ENCODE measurements at regions not wholly inside any gene's neighbourhood (a gene's known extent, or its start where the extent isn't known, plus 50 kb on each side); places are given as distances from the start of the nearest gene placed in this dataset.

DNA sequence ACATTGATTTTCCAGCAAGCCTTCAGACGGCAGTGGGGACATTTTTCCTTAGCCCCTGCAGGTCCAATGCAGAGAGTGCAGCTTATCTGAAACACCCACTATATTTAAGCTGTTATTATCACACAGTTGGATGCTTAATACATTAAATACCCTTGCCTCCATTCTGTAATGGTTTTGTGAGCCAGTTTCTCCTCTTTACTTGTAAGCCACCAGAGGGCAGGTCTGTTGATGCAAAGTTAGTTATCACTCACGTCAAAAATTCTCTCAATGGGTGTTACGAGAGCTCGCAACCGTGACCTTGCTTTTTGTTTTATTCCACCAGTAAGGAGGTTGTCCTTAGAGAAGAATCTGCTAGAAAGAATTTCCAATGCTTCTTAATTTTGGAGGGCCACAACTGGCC lies 189.8 kb downstream of the INSIG2 start:
- no peak for DNase-seq (ENCODE audit: low spot score)

- no peak for DNase-seq (ENCODE audit: low spot score)
Observed at GRCh38 chr2:118274841-118275510, 186.7 kb downstream of the INSIG2 start.

- DNase-seq (ENCODE audit: low spot score) = no peak
Observed at GRCh38 chr2:118272391-118272790, 184.1 kb downstream of the INSIG2 start.

GRCh38 chr2:118269408-118270051 lies 181.3 kb downstream of the INSIG2 start:
- no peak for DNase-seq (ENCODE audit: low spot score)

DNA sequence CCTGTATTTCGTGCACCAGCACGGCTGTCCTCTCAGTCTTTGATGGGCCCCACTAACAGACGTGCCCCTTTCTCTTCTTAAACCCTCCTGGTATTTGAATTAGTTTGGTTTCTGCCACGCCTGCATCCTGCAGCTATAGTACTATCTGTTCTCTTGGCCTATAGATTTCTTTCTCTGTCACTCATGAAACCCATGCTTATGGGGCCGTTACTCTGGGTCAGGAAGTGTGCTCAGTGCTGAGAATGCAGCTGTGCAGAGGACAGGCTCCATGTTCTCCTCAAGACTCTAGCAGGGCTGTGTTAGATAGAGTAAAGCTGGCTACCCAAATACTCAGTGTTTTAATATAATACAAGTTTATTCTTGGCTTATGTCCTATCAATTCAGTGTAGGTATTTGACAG lies 180.0 kb downstream of the INSIG2 start:
- no peak for DNase-seq (ENCODE audit: low spot score)

- no peak for DNase-seq (ENCODE audit: low spot score)
Observed at GRCh38 chr2:118265873-118266455, 177.7 kb downstream of the INSIG2 start.

GRCh38 chr2:118264232-118264990 lies 176.1 kb downstream of the INSIG2 start:
- DNase-seq (ENCODE audit: low spot score) = no peak

GRCh38 chr2:118257696-118258095 lies 169.4 kb downstream of the INSIG2 start:
- no peak for DNase-seq (ENCODE audit: low spot score)

- DNase-seq (ENCODE audit: low spot score) = no peak
Observed at GRCh38 chr2:118255771-118256372, 167.6 kb downstream of the INSIG2 start.

GRCh38 chr2:118255301-118255700 lies 167.0 kb downstream of the INSIG2 start:
- DNase-seq (ENCODE audit: low spot score) = no peak

GRCh38 chr2:118254116-118254515 lies 165.8 kb downstream of the INSIG2 start:
- DNase-seq (ENCODE audit: low spot score) = no peak

- DNase-seq (ENCODE audit: low spot score) = no peak
Observed at GRCh38 chr2:118251427-118251826, 163.2 kb downstream of the INSIG2 start.

DNA sequence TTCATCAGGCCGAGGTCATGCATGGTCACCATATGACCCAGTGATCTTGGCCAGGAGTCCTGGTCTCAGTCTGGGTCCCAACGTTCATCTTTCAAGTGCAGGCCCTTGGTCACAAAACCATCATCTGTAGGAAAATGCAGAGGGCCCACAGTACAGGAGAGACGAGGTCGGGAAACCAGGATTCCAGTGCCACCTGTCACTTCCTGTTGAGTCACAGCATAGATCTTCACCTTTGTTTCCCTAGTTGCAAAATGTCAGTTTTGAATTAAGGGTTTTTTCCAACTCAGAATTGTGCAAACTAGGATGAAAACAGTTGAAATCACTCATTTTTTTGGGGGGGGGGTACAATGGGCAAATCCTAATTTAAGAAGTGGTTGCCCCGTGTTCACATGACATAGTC lies 162.2 kb downstream of the INSIG2 start:
- no peak for DNase-seq (ENCODE audit: low spot score)

- DNase-seq (ENCODE audit: low spot score) = no peak
Observed at GRCh38 chr2:118250001-118250400, 161.7 kb downstream of the INSIG2 start.

DNA sequence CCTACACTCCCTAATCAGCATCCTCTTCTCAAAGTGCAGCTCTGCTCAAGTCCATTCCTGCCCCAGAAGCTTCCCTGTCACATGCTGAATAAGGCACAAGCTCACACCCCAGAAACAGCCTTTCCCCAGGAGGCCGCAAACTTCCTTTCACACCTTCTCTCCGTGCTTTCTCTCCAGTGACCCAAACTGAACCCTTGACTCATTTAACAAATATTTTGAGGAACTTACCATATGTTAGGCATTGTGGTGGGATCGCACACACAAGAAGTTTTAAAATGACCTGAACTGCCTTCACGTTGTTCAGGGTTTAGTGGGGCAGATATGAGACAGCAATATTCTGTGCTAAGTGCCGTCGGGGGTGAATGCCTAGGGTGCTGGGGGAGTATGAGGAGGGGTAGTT lies 161.3 kb downstream of the INSIG2 start:
- DNase-seq (ENCODE audit: low spot score) = no peak

- DNase-seq (ENCODE audit: low spot score) = no peak
Observed at GRCh38 chr2:118246726-118247125, 158.5 kb downstream of the INSIG2 start.

DNA sequence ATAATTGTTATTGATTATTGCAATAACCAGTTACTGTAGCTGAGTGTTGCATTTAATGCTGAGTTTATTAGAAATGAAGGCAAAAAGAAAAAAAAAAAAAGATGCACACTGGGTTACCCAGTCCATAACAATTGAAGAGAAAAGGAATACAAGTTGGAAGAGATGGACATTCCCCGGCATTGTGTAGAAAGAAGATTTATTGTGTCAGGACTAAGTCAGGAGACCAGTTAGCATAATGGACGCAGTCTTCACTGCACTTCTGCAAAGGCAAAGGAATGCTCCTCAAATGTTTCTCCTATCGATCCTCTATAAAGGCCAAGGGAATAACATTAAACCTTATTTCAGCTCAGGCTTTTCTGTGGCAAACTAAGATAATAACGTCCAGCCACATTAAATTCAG lies 157.8 kb downstream of the INSIG2 start:
- DNase-seq (ENCODE audit: low spot score) = no peak

DNA sequence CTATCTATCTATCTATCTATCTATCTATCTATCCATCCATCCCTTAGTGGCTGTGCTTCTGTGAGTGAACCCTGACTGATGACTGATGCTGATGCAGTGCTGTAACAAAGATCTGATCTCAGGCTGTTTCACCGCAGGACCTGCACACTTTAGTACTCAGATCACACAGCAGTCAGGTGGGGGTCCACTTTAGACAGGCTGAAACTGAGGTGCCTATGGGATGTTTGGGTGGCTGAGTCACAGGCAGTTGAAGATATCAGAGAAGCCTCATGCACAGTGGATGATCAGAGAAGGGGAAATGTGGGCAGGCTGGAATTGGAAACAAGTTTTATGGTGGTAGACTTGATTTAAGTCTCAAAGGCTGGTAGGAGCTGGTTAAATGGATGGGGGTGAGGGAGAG lies 156.4 kb downstream of the INSIG2 start:
- DNase-seq (ENCODE audit: low spot score) = no peak

DNA sequence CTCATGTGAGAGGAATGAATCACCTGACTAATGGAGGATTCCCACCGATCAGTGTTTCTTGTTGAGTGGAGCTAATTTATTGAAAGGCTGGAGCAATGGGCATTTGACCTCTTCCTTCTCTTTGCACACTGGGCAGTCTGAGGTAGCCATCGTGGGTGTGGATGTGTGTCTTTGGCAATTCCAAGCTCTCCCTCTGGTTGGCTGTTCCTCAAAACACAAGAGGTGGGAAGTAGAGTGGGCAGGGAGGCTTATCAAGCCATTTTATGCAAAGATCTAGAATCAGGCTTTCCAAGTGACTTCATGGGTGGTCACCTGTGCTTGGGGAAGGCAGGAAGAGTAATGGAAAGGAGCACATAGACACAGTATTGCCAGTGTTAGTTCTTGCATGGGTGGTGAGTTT lies 154.8 kb downstream of the INSIG2 start:
- DNase-seq (ENCODE audit: low spot score) = no peak

DNA sequence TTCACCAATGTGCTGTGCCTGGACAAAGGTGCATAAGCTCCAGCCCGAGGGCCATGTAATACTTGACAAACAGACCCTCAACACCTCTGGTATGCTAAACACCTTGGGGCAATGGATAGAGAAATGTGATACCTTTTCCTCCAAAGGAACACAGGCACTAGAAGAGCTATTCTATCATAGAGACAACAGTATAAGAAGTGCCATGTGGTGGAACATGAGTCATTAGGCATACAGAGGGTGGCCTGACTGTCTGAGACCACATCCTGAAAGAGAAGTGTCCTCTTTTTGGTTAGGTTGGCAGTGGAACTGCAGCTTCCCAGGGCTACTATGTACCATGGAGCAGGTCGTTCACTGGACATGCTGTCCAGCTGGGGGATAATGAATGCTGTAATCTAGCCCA lies 153.9 kb downstream of the INSIG2 start:
- no peak for DNase-seq (ENCODE audit: low spot score)

DNA sequence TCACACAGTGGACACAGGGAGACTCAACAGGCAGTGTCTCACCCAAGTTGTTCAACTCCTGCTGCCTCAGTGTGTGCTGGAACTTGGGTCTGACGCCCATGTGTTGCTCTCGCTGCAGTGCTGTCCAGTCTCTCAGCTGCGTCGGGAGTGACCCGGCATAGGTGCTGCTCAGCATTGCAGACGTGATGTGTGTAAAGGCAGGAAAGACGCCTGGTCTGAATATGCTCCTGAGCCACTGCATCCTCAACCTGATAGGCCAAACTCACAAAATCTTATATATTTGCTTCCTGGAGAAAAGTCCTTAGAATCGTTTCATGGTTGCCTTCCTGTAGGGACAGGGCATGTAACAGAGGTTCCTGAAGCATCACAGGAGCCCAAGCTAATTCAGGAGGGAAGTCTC lies 152.9 kb downstream of the INSIG2 start:
- DNase-seq (ENCODE audit: low spot score) = no peak

GRCh38 chr2:118240276-118240675 lies 152.0 kb downstream of the INSIG2 start:
- no peak for DNase-seq (ENCODE audit: low spot score)

- no peak for DNase-seq (ENCODE audit: low spot score)
Observed at GRCh38 chr2:118239284-118239683, 151.0 kb downstream of the INSIG2 start.
